Chondrocyte (in vitro differentiated cells): ENCODE measurements at regions not wholly inside any gene's neighbourhood (a gene's known extent, or its start where the extent isn't known, plus 50 kb on each side); places are given as distances from the start of the nearest gene placed in this dataset.

Experiments
- DNase-seq: peaks from one replicate; pipeline ENCODE4 v3.0.0; 2021; ENCODE audit warnings: mixed read lengths, low spot score
- H3K27ac Mint-ChIP-seq: one replicate; pipeline ENCODE4 v1.8.0; 2021; ENCODE audit warnings: mild to moderate bottlenecking, moderate library complexity, mixed read lengths; ENCODE audit not compliant: unreplicated experiment
- H3K27me3 Mint-ChIP-seq: 2 replicates; pipeline ENCODE4 v1.8.0; 2021; ENCODE audit warnings: low read depth, mixed read lengths
- H3K36me3 Mint-ChIP-seq: 2 replicates; pipeline ENCODE4 v1.8.0; 2021; ENCODE audit warnings: low read depth, mixed read lengths
- H3K4me1 Mint-ChIP-seq: 2 replicates; pipeline ENCODE4 v1.8.0; 2021; ENCODE audit warnings: low read depth, mild to moderate bottlenecking, mixed read lengths
- H3K4me3 Mint-ChIP-seq: one replicate; pipeline ENCODE4 v1.8.0; 2021; ENCODE audit warnings: mild to moderate bottlenecking, moderate library complexity, mixed read lengths; ENCODE audit not compliant: unreplicated experiment
- H3K9me3 Mint-ChIP-seq: 2 replicates; pipeline ENCODE4 v1.8.0; 2021; ENCODE audit warnings: low read depth, mixed read lengths
- CTCF ChIP-seq: fragments of 200-600 bp; sonication (generic); IDR thresholded peaks from 2 replicates; pipeline ENCODE4 v1.5.0; 2021; ENCODE audit warnings: antibody characterized with exemption, mild to moderate bottlenecking, moderate library complexity

GRCh38 chr17:77654296-77654695 is 304.2 kb upstream of the TNRC6C start:
- DNase-seq = peak; percentile 74
- peaks cover 38% of the 10 kb centered on the region for H3K27me3 Mint-ChIP-seq
- TF ChIP-seq CTCF = no peak
- peaks cover 2% of the 10 kb centered on the region for H3K36me3 Mint-ChIP-seq
- no peak overlapping the region for H3K4me3 Mint-ChIP-seq
- H3K9me3 Mint-ChIP-seq = peaks cover 19% of the 10 kb centered on the region
- H3K4me1 Mint-ChIP-seq = no peaks in the 10 kb centered on the region
- no peak overlapping the region for H3K27ac Mint-ChIP-seq

GRCh38 chr17:77654850-77655249 is 303.7 kb upstream of the TNRC6C start:
- peaks cover 13% of the 10 kb centered on the region for H3K9me3 Mint-ChIP-seq
- no peak overlapping the region for H3K4me3 Mint-ChIP-seq
- peaks cover 38% of the 10 kb centered on the region for H3K27me3 Mint-ChIP-seq
- no peak overlapping the region for H3K27ac Mint-ChIP-seq
- peak; percentile 17 for DNase-seq
- no peaks in the 10 kb centered on the region for H3K4me1 Mint-ChIP-seq
- TF ChIP-seq CTCF = no peak
- peaks cover 2% of the 10 kb centered on the region for H3K36me3 Mint-ChIP-seq

GRCh38 chr17:77656054-77656453 is 302.4 kb upstream of the TNRC6C start:
- TF ChIP-seq CTCF = no peak

GRCh38 chr17:77657839-77658238 is 300.7 kb upstream of the TNRC6C start:
- Mint-ChIP-seq H3K4me3 (no peak overlapping the region), H3K4me1 (no peaks in the 10 kb centered on the region), H3K36me3 (peaks cover 4% of the 10 kb centered on the region), H3K9me3 (peaks cover 6% of the 10 kb centered on the region), H3K27ac (no peak overlapping the region), H3K27me3 (peaks cover 47% of the 10 kb centered on the region)
- no peak for TF ChIP-seq CTCF
- DNase-seq = peak; percentile 21

More at GRCh38 chr17:77656054-77656453, 302.4 kb upstream of the TNRC6C start:
- no peaks in the 10 kb centered on the region for H3K4me1 Mint-ChIP-seq
- peaks cover 44% of the 10 kb centered on the region for H3K27me3 Mint-ChIP-seq
- H3K27ac Mint-ChIP-seq = no peak overlapping the region
- DNase-seq = no peak
- no peak overlapping the region for H3K4me3 Mint-ChIP-seq
- peaks cover 9% of the 10 kb centered on the region for H3K9me3 Mint-ChIP-seq
- peaks cover 4% of the 10 kb centered on the region for H3K36me3 Mint-ChIP-seq

- Mint-ChIP-seq H3K9me3 (peaks cover 6% of the 10 kb centered on the region), H3K4me3 (no peak overlapping the region), H3K27ac (no peak overlapping the region), H3K36me3 (peaks cover 4% of the 10 kb centered on the region), H3K27me3 (peaks cover 32% of the 10 kb centered on the region), H3K4me1 (no peaks in the 10 kb centered on the region)
- TF ChIP-seq CTCF = no peak
- no peak for DNase-seq
Observed at GRCh38 chr17:77660524-77660923, 298.0 kb upstream of the TNRC6C start.
